Activated CD4-positive, alpha-beta T cell treated with anti-CD3 and anti-CD28 coated beads for 24 hours (primary cell): ENCODE measurements at regions not wholly inside any gene's neighbourhood (a gene's known extent, or its start where the extent isn't known, plus 50 kb on each side); places are given as distances from the start of the nearest gene placed in this dataset.

Source experiments
- DNase-seq, 2 donors: peaks; one replicate each; pipeline ENCODE4 v3.0.0-alpha.2; 2020; ENCODE audit warnings: low read depth in 2 of 2

DNA sequence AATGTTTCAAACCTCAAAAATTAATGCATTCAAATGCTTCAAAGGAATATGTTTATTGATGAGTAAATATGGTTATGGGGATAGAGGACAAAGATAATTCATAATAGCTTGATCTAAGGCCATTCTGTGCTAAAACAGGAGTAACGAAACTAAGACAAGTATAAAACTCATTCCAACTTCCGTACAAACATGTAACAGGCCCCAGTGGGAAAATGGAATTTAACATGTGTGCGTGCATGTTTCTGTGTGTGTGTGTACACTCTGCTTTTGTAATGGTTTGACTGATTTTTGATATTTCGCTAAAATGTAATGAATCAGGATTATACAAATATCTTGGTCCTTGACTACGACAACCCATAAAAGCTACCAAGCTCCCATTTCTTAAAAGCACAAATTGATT lies 91.0 kb downstream of the KLF12 start:
- no peak for DNase-seq

- peak in 1 of 2 donors; percentile 15 for DNase-seq
Measured at GRCh38 chr13:74040200-74040599, 94.0 kb downstream of the KLF12 start.

DNA sequence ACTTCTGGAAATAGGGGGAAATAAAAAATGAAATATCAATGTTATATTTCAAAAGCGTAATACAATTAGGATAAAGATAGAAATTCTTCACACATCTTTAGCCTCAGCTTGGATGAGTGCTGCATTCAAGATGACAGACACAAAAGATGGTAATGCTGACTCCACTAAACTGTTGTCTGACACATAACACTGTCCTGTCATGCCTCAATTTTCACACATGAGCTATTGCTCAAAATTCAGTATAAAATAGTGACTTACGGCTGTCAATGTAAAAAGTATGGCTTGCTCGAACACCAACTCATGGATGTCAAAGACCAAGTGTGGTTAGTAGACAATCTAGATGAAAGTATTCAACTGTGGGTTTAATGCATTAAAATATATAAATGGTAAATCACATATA lies 94.5 kb downstream of the KLF12 start:
- no peak for DNase-seq

DNA sequence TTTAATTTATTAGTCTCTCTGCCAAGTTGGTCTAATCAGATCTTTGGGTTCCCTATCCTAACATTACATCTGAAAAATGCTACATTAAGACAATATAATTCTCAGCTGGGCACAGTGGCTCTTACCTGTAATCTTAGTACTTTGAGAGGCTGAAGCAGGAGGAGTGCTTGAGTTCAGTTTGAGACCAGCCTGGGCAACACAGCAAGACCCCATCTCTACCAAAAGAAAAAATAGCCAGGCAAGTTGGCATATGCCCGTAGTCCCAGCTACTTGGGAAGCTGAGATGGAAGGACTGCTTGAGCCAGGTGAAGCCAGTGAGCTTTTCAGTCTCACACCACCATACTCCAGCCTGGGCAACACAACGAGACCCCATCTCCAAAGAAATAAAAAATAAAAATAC lies 95.0 kb downstream of the KLF12 start:
- no peak for DNase-seq

DNA sequence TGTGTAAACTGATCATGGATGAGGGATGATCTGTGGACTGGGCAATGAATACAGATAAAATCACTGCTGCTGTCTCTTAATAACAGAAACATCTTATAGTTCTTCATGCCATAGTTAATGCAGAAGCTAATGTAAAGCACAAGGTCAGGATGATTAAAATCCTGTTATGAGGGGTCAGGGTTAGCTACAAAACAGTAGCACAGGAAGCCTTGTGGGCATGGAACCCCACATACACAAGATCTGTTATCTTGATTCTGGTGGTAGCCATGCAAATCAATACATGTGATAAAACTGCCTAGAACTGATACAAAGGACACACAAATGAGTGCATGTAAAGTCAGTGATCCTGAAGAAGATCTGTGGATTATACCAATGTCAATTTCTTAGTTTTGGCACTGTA lies 96.4 kb downstream of the KLF12 start:
- no peak for DNase-seq

- no peak for DNase-seq
Measured at GRCh38 chr13:74036373-74036772, 97.8 kb downstream of the KLF12 start.

DNA sequence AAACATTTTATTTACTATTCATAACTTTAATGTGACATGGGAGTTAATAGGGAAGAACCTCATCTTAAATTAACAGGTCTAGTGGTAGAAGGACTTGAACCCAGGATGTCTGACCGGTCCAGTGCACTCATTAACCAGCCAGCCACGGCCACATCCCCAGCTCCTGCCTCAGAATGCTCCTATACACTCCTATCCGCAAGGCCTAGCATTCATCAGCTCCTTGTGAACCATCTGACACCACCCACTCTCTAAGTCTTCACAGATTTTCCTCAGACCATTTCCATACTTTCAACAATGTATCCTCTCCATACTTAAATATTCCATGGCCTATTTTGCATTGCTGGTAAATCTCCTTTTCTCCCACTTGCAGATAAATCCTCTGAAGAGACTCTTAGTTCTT lies 98.3 kb downstream of the KLF12 start:
- no peak for DNase-seq

GRCh38 chr13:74032325-74032724 lies 101.9 kb downstream of the KLF12 start:
- no peak for DNase-seq

GRCh38 chr13:74027161-74027779 lies 106.9 kb downstream of the KLF12 start:
- no peak for DNase-seq

DNA sequence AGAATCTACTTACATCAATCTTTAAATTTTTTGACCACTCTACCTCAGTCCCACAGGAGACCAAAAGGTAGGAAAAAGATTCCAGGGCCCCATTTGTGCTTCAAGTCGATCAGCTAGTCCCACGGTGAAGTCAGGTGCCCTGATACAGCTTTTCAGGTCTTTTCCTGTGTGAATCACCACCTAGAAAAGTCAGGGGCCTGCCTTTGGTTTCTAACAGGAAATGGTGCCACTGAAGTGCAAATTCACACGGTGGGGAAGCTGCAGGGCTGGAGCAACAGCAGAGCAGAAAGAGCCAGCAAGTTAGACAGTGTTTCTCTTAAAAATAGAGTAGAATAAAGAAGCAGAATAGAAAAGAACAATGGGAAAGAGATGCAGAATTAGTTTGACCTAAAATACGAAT lies 107.5 kb downstream of the KLF12 start:
- DNase-seq: peak; percentile 33 to 40

DNA sequence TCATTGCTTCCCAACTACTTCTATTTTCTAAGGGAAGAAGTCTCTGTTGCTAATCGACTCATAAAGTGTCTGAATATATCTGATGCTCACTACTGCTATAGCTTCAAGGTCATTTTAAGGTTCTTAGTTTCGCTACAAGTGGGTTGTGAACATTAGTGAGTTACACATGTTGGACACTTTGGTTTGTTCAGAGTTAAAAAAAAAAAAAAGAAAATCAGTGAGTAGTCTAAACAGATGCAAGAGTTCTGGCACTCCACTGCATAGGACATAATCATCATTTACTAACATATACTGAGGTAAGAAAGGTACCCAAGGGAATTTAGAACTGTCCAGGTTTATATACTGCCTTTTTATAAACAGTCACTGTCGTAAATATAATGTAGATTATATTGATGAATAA lies 108.8 kb downstream of the KLF12 start:
- no peak for DNase-seq

- DNase-seq: no peak
Measured at GRCh38 chr13:74024856-74025255, 109.3 kb downstream of the KLF12 start.

DNA sequence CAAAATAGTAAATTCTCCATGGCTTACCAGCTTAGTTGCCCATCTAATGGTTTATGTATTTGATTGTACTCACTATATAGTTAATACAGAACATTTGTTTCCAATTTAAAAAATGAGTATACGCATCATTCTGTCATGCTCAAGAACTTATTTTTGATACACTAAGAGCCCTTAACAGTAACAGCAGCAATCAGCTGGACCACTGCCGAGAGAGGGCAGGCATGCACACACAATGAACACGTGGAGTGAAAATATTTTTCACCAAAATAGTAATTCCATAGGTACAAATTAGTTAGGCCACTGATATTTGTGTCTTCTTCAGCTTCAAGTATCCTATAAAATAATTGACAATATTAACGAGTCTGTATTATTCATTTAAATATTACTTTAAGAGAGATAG lies 109.9 kb downstream of the KLF12 start:
- no peak for DNase-seq

- no peak for DNase-seq
Measured at GRCh38 chr13:74023484-74023883, 110.7 kb downstream of the KLF12 start.

DNA sequence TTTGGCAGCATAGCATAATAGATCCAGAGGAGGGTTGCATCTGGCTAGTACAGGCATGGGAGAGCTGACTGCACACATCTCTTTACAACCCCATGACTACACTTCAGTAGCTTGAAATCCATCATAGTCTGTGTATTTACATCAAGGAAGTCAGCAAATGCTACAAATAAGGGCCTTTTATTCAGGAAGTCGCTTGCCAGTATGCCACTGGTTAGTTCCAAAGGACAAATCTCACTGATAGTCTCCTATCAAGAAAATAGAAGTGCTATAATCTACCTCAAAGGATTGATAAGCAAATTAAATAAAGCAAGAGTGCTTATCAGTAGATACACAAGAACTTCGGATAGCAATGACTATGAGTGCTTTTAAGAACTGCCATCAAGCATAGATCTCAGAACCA lies 112.7 kb downstream of the KLF12 start:
- DNase-seq: no peak

GRCh38 chr13:74018062-74018431 lies 116.2 kb downstream of the KLF12 start:
- DNase-seq: no peak

DNA sequence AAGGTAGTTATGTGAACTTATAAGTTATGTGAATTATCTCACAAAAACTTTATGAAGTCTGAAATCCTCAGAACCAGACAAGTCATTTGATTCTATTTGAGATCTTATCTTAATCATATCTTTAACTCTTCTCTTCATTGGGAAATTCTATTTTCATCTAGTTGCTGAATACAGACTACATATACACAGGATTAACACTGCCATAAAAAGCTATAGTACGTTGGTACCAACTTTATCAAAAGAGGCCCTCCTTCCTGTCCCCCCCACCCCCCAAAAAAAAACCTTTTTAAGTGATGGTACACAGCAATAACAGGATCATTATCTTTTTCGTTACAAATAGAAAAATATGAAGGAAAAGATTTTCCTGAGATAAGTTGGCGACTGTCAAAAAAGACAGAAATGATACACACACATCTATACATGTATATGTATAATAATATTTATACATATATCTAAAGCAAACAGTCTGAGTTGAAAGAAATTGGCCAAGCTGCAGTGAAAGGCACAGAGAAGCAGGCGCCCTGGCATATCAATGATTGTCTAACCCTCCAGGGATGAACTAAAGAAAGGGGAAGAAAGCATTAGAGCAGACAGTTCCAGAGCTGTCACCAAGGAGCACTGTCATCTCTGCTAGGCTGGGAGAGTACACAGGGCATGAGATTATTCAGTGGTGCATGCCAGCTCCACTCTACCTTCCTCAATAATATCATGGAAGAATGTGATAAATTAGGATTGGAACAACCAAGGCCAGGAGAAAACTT lies 116.7 kb downstream of the KLF12 start:
- no peak for DNase-seq

DNA sequence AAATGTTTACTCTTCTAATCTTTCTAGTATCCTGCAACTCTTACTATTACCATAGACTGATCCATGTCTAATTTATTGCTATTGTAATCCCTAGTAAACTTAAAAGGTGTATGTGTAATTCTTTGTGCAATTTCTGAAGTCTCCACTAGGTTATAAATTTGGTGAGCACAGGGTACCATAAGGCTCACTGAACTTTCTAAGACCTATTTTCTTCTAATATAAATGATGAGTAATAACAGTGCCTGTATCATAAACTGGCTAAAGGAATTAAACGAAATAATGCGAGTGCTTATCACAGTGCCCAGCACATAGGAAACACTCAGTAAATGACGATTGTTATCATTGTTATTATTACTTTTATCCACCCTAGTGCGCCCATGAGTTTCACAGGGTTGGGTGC lies 119.1 kb downstream of the KLF12 start:
- no peak for DNase-seq

- no peak for DNase-seq
Measured at GRCh38 chr13:74009100-74009668, 125.0 kb downstream of the KLF12 start.

DNA sequence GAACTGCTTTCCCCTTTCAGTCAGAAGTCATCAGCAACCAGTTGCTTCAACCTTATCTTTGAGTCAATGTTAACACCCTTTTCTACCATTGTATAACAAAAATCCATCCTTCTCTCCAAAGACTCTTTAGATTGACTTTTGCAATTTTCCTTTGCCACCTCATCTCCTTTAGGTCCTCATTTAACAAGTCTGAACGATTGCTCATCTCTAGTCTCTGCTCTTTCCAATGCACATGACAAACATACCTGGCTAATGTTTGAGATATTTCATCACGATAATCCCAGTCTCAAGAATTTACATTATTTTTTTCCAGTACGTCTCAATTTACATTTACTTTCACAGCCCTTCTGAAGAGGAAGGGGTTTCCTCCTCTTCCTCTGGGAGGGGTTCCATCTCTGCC lies 127.5 kb downstream of the KLF12 start:
- DNase-seq: no peak

- no peak for DNase-seq
Measured at GRCh38 chr13:74005320-74006157, 128.7 kb downstream of the KLF12 start.

- DNase-seq: no peak
Measured at GRCh38 chr13:74004109-74004508, 130.1 kb downstream of the KLF12 start.

DNA sequence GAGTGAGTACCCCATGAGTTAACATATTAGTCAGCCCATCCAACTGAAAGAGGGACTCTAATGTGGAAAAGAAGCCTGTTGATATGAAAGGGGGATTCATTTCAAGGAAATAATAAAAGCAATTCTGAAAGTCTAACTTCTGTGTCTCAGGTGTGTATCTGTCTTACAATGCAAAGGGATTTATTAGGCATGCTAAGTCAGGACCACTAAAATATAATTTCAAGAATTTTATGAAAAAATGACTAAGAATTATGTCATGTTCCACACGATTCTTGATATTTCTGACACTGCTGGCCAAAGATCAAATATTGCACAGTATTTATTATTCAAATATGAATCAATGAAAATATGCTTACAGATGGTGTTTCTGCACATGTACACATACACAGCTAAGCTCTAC lies 130.8 kb downstream of the KLF12 start:
- no peak for DNase-seq
